Heart left ventricle (tissue), 16 donors: ENCODE measurements at regions not wholly inside any gene's neighbourhood (a gene's known extent, or its start where the extent isn't known, plus 50 kb on each side); places are given as distances from the start of the nearest gene placed in this dataset.

Experiments
- ATAC-seq, 4 donors: fragments of 200-7000 bp; cut with Tn5 transposase; one replicate each; pipeline ENCODE4 v1.9.1; 2020 to 2022; ENCODE audit warnings: moderate library complexity in 4 of 4, mild to moderate bottlenecking in 3 of 4, moderate number of reproducible peaks in 1 of 4
- DNase-seq, 5 donors: peaks; one replicate each; pipeline ENCODE4 v3.0.0-alpha.2; 2020
- H3K27ac ChIP-seq, 12 donors: fragments of 200-600 bp; sonication (generic) in 4 of 12; one replicate each; pipeline versions ENCODE4 v1.5.0 to v1.8.0; 2016 to 2022; ENCODE audit warnings: mild to moderate bottlenecking in 2 of 12
- H3K27me3 ChIP-seq, 9 donors: fragments of 200-600 bp; sonication (generic) in 2 of 9; one replicate each; pipeline versions ENCODE4 v1.5.1 to v1.8.0; 2016 to 2022; ENCODE audit warnings: mild to moderate bottlenecking in 3 of 9
- H3K36me3 ChIP-seq, 9 donors: fragments of 200-600 bp; sonication (generic) in 2 of 9; one replicate each; pipeline versions ENCODE4 v1.5.0 to v1.8.0; 2018 to 2022; ENCODE audit warnings: mild to moderate bottlenecking in 2 of 9
- H3K4me1 ChIP-seq, 12 donors: fragments of 200-600 bp; sonication (generic) in 4 of 12; one replicate each; pipeline versions ENCODE4 v1.5.0 to v1.8.0; 2016 to 2022; ENCODE audit warnings: mild to moderate bottlenecking in 3 of 12
- H3K4me3 ChIP-seq, 12 donors: fragments of 200-600 bp; sonication (generic) in 4 of 12; one replicate each; pipeline versions ENCODE4 v1.5.0 to v1.8.0; 2017 to 2022; ENCODE audit warnings: mild to moderate bottlenecking in 9 of 12, moderate library complexity in 4 of 12
- H3K9me3 ChIP-seq, 12 donors: fragments of 200-600 bp; sonication (generic) in 4 of 12; one replicate each; pipeline versions ENCODE4 v1.5.0 to v1.8.0; 2016 to 2022; ENCODE audit warnings: mild to moderate bottlenecking in 1 of 12
- POLR2A ChIP-seq, 2 donors: fragments of 450-650 bp; IDR thresholded peaks; one replicate each; pipeline ENCODE4 v1.6.1; 2017; ENCODE audit warnings: antibody characterized with exemption in 2 of 2, mild to moderate bottlenecking in 2 of 2, moderate library complexity in 2 of 2
- WGBS, 4 donors: extraction: QIAGEN DNeasy Blood & Tissue Kit in 2 of 4; methylation state at CpG; one replicate each; pipeline versions ENCODE4 v1.1.5 to v1.1.7; 2013 to 2018; 5-methylcytosine and 5-hydroxymethylcytosine counted together
- intact Hi-C, 10 donors: fragments of 100-400 bp; cut with DNase I; formaldehyde crosslinking; loops; one replicate each; pipeline versions ENCODE4 v1.11.1 to v1.14.2; 2022
- TF ChIP-seq, protein P1 (sequence below), 12 donors: fragments of 200-600 bp; sonication (generic) in 4 of 12; IDR thresholded peaks; one replicate each; pipeline versions ENCODE4 v1.5.0 to v1.8.0; 2018 to 2022; ENCODE audit warnings: antibody characterized with exemption in 12 of 12, mild to moderate bottlenecking in 5 of 12
- donor health status: ischemic (EF 13 %, LVEDD 7.1; RV severe dilation, severe dysfunction).
- donor health status: healthy with polysubstance abuse.
- donor health status: DM: no; HTN: yes; CAD: no.
- donor health status: DM: no; HTN: no; CAD: no.
- donor health status: ischemic (EF 25% LVEDD 6.9; RV normal size, moderate dysfunction).
- donor health status: ischemic (EF 25% LVEDD 5.7; RV mildly dilated, moderate dysfunction).
- donor health status: healthy.
- donor health status: DM: yes; HTN: yes; CAD: no.
- donor health status: ischemic (EF 35%, LVEDD 5.7; RV mildly dilated, moderate dysfunction).
- donor health status: nonischemic (EF 11% LVEDD 7.7; RV severe dilation, severe dysfunction).
- donor health status: DM: yes; HTN: yes; CAD: no.
- donor health status: PGD.
- donor health status: ischemic (EF 29% LVEDD 5.4; RV normal size, mild dysfunction).
- donor health status: nonischemic (EF 23%, LVEDD 6.1; RV moderate dilation, normal function).

DNA sequence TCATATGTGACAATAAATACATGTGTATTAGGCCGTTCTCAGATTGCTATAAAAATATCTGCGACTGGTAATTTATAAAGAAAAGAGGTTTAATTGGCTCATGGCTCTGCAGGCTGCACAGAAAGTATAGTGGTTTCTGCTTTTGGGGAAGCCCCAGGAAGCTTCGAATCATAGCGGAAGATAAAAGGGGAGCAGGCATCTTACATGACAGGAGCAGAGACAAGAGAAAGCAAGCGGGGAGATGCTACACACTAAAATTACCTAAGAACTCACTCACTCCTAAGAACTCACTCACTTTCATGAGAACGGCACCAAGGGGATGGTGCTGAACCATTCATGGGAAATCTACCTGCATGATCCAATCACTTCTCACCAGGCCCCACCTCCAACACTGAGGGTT lies 284.9 kb downstream of the OTUD1 start:
- Histone ChIP-seq H3K27me3 (peaks cover 0 to 4% (median 0%) of the 10 kb centered on the region in 9 donors), H3K27ac (no peak overlapping the region), H3K9me3 (peaks cover 0 to 10% (median 0%) of the 10 kb centered on the region in 12 donors), H3K4me3 (no peak overlapping the region), H3K36me3 (no peaks in the 10 kb centered on the region), H3K4me1 (no peaks in the 10 kb centered on the region)
- no peak for TF ChIP-seq POLR2A (IDR thresholded peaks at IDR 0.05)
- TF ChIP-seq, protein P1, sequence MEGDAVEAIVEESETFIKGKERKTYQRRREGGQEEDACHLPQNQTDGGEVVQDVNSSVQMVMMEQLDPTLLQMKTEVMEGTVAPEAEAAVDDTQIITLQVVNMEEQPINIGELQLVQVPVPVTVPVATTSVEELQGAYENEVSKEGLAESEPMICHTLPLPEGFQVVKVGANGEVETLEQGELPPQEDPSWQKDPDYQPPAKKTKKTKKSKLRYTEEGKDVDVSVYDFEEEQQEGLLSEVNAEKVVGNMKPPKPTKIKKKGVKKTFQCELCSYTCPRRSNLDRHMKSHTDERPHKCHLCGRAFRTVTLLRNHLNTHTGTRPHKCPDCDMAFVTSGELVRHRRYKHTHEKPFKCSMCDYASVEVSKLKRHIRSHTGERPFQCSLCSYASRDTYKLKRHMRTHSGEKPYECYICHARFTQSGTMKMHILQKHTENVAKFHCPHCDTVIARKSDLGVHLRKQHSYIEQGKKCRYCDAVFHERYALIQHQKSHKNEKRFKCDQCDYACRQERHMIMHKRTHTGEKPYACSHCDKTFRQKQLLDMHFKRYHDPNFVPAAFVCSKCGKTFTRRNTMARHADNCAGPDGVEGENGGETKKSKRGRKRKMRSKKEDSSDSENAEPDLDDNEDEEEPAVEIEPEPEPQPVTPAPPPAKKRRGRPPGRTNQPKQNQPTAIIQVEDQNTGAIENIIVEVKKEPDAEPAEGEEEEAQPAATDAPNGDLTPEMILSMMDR (IDR thresholded peaks at IDR 0.05): no peak
- intact Hi-C loops: no loop called here
- ATAC-seq (no peak), DNase-seq (no peak)
- WGBS, 4 donors: 63 to 84% (median 77%) methylated on average over 6 of the region's 6 CpGs

DNA sequence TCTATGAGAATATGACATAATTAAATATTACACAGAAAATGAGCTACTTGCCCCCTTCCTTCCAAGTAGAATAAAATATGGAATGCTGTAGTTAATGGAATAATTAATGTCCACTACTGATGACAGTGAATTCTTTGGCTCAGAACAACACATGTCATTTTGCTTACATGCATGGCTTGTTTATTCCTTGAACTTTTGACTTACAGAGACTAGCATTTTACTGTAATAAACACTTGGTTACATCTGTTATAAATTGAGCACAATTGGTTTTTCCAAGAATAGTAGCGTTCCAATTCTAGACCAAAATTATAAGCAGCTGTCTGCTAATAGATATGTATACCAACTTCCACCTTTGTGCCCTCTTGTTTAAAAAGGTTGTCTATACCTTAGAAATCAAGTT lies 286.7 kb downstream of the OTUD1 start:
- DNase-seq (no peak), ATAC-seq (no peak)
- no peak overlapping the region for H3K27ac ChIP-seq
- WGBS, 4 donors: 92 to 95% (median 93%) methylated on average over 1 of the region's 1 CpG
- H3K4me1 ChIP-seq: no peaks in the 10 kb centered on the region
- H3K36me3 ChIP-seq: no peaks in the 10 kb centered on the region
- peaks cover 0 to 4% (median 0%) of the 10 kb centered on the region in 9 donors for H3K27me3 ChIP-seq
- TF ChIP-seq, protein P1 (IDR thresholded peaks at IDR 0.05): no peak
- no peak for TF ChIP-seq POLR2A (IDR thresholded peaks at IDR 0.05)
- H3K9me3 ChIP-seq: peaks cover 0 to 22% (median 0%) of the 10 kb centered on the region in 12 donors
- no peak overlapping the region for H3K4me3 ChIP-seq
- intact Hi-C loops: no loop called here

DNA sequence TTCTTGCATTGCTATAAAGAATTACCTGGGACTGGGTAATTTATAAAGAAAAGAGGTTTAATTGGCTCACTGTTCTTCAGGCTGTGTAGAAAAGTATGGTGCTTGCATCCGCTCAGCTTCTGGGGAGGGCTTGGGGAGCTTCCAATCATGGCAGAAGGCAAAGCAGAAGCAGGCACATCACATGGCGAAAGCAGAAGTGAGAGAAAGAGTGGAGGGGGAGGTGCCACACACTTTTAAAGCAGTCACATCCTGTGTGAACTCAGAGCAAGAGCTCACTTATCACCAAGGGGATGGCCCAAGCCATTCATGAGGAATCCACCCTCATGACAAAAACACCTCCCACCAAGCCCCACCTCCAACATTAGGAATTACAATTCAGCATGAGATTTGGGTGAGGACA lies 303.5 kb downstream of the OTUD1 start:
- 70 to 81% (median 78%) methylated on average over 2 of the region's 2 CpGs for WGBS, 4 donors
- Histone ChIP-seq H3K36me3 (no peaks in the 10 kb centered on the region), H3K4me3 (no peak overlapping the region), H3K4me1 (no peaks in the 10 kb centered on the region), H3K27ac (no peak overlapping the region), H3K9me3 (no peaks in the 10 kb centered on the region), H3K27me3 (peaks cover 0 to 20% (median 0%) of the 10 kb centered on the region in 9 donors)
- intact Hi-C loops: no loop called here
- no peak for DNase-seq
- ATAC-seq: no peak
- TF ChIP-seq, protein P1 (IDR thresholded peaks at IDR 0.05): no peak
- no peak for TF ChIP-seq POLR2A (IDR thresholded peaks at IDR 0.05)

DNA sequence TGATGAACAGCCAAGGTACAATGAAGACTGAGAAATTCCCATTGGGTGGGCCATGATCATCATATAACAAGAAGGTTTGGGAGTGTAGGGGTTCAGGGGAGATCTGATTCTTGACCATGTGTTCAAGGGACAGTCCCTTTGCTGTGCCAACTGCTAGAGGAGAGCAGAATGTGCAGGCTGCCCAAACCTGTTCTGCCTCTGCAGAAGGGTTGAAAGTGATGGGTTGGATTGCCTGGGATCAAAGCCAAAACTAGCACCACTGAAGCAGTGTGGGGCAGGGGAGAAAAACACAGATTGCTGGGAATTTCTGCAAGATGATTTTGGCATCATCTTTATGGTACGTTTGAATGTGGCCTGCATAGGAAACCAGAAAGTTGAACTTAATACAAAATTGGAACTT lies 303.9 kb downstream of the OTUD1 start:
- Histone ChIP-seq H3K36me3 (no peaks in the 10 kb centered on the region), H3K27ac (no peak overlapping the region), H3K9me3 (no peaks in the 10 kb centered on the region), H3K4me1 (no peaks in the 10 kb centered on the region), H3K4me3 (no peak overlapping the region), H3K27me3 (peaks cover 0 to 22% (median 0%) of the 10 kb centered on the region in 9 donors)
- ATAC-seq (no peak), DNase-seq (no peak)
- no peak for TF ChIP-seq POLR2A (IDR thresholded peaks at IDR 0.05)
- TF ChIP-seq, protein P1 (IDR thresholded peaks at IDR 0.05): no peak
- 46 to 64% (median 59%) methylated on average over 1 of the region's 1 CpG for WGBS, 4 donors
- intact Hi-C loops: no loop called here
